ENCODE measurements at regions not wholly inside any gene's neighbourhood (a gene's known extent, or its start where the extent isn't known, plus 50 kb on each side); places are given as distances from the start of the nearest gene placed in this dataset.

- no peak for DNase-seq
These were observed 185.7 kb upstream of the KLHL29 start for GRCh38 chr2:23199115-23199918.

- no peak for DNase-seq
These were observed 184.8 kb upstream of the KLHL29 start for GRCh38 chr2:23200068-23200786.

GRCh38 chr2:23200787-23201114 lies 184.2 kb upstream of the KLHL29 start:
- no peak for DNase-seq

GRCh38 chr2:23203383-23203782 lies 181.6 kb upstream of the KLHL29 start:
- DNase-seq, result no peak

- no peak for DNase-seq
These were observed 180.2 kb upstream of the KLHL29 start for GRCh38 chr2:23204685-23205242.

GRCh38 chr2:23206650-23207049 lies 178.3 kb upstream of the KLHL29 start:
- DNase-seq, result no peak

GRCh38 chr2:23207871-23208270 lies 177.1 kb upstream of the KLHL29 start:
- no peak for DNase-seq

GRCh38 chr2:23208339-23208738 lies 176.6 kb upstream of the KLHL29 start:
- no peak for DNase-seq

GRCh38 chr2:23209059-23209458 lies 175.9 kb upstream of the KLHL29 start:
- DNase-seq, result no peak

GRCh38 chr2:23211987-23212583 lies 172.9 kb upstream of the KLHL29 start:
- no peak for DNase-seq

GRCh38 chr2:23213196-23213595 lies 171.8 kb upstream of the KLHL29 start:
- DNase-seq, result no peak

GRCh38 chr2:23215016-23215415 lies 170.0 kb upstream of the KLHL29 start:
- DNase-seq, result no peak

- DNase-seq, result no peak
These were observed 165.3 kb upstream of the KLHL29 start for GRCh38 chr2:23219666-23220065.

GRCh38 chr2:23220513-23221094 lies 164.4 kb upstream of the KLHL29 start:
- no peak for DNase-seq

GRCh38 chr2:23221236-23221635 lies 163.7 kb upstream of the KLHL29 start:
- DNase-seq, result no peak

GRCh38 chr2:23221901-23222300 lies 163.1 kb upstream of the KLHL29 start:
- DNase-seq, result no peak

GRCh38 chr2:23230885-23231284 lies 154.1 kb upstream of the KLHL29 start:
- DNase-seq, result no peak

GRCh38 chr2:23231865-23232264 lies 153.1 kb upstream of the KLHL29 start:
- no peak for DNase-seq

GRCh38 chr2:23235292-23235691 lies 149.7 kb upstream of the KLHL29 start:
- no peak for DNase-seq

GRCh38 chr2:23235736-23236135 lies 149.2 kb upstream of the KLHL29 start:
- DNase-seq, result no peak

GRCh38 chr2:23237147-23237546 lies 147.8 kb upstream of the KLHL29 start:
- DNase-seq, result no peak

GRCh38 chr2:23238011-23238657 lies 146.8 kb upstream of the KLHL29 start:
- DNase-seq, result no peak

- DNase-seq, result no peak
These were observed 145.6 kb upstream of the KLHL29 start for GRCh38 chr2:23239374-23239773.

Measured in cerebellar nuclear complex (tissue), 1 donor.